Right ventricle myocardium superior (tissue), 1 donor: ENCODE measurements at regions not wholly inside any gene's neighbourhood (a gene's known extent, or its start where the extent isn't known, plus 50 kb on each side); places are given as distances from the start of the nearest gene placed in this dataset.
A peak's percentile ranks its signal among the peaks of the same experiment; 100 is the strongest.
"Not testable (repeated sequence)": the region's sequence is repeated elsewhere in the genome, so short reads cannot be mapped to it uniquely, and the experiment has no call there.

ENCODE experiments used
- ATAC-seq: fragments of 200-7000 bp; cut with Tn5 transposase; one replicate; pipeline ENCODE4 v1.9.1; 2020; ENCODE audit warnings: mild to moderate bottlenecking; ENCODE audit not compliant: poor library complexity
- DNase-seq: peaks from one replicate; pipeline ENCODE4 v3.0.0-alpha.2; 2020
- intact Hi-C: fragments of 100-400 bp; cut with DNase I; formaldehyde crosslinking; loops from one replicate; pipeline ENCODE4 v1.11.2; 2022
- donor health status: DM: no; HTN: yes; CAD: no; lungs with severe emphysema.

GRCh38 chr7:110472419-110472818 lies 618.5 kb upstream of the LRRN3 start:
- ATAC-seq, DNase-seq, intact Hi-C loops: not testable (repeated sequence)

GRCh38 chr7:110480964-110481363 lies 610.0 kb upstream of the LRRN3 start:
- intact Hi-C loops, result no loop called here
- DNase-seq (no peak), ATAC-seq (no peak)

GRCh38 chr7:110483553-110483952 lies 607.4 kb upstream of the LRRN3 start:
- ATAC-seq (no peak), DNase-seq (no peak)
- intact Hi-C loops, result no loop called here

GRCh38 chr7:110484356-110484755 lies 606.6 kb upstream of the LRRN3 start:
- ATAC-seq (no peak), DNase-seq (no peak)
- intact Hi-C loops, result no loop called here

GRCh38 chr7:110486549-110486948 lies 604.4 kb upstream of the LRRN3 start:
- ATAC-seq, result no peak
- intact Hi-C loops, result no loop called here

GRCh38 chr7:110502888-110503465 lies 588.0 kb upstream of the LRRN3 start:
- intact Hi-C loops, result no loop called here
- ATAC-seq (no peak), DNase-seq (no peak)

More at GRCh38 chr7:110486549-110486948, 604.4 kb upstream of the LRRN3 start:
- DNase-seq, result no peak

GRCh38 chr7:110507369-110507768 lies 583.6 kb upstream of the LRRN3 start:
- ATAC-seq (no peak), DNase-seq (no peak)
- intact Hi-C loops, result no loop called here

- ATAC-seq (no peak), DNase-seq (no peak)
- intact Hi-C loops, result no loop called here
Measured at GRCh38 chr7:110507832-110508231, 583.1 kb upstream of the LRRN3 start.

- intact Hi-C loops, ATAC-seq, DNase-seq: not testable (repeated sequence)
Measured at GRCh38 chr7:110514975-110515551, 575.9 kb upstream of the LRRN3 start.

GRCh38 chr7:110519851-110520250 lies 571.1 kb upstream of the LRRN3 start:
- no peak for DNase-seq
- intact Hi-C loops, result no loop called here
- no peak for ATAC-seq

- intact Hi-C loops, result no loop called here
- DNase-seq, result no peak
- peak; percentile 64 for ATAC-seq
Measured at GRCh38 chr7:110521357-110521911, 569.5 kb upstream of the LRRN3 start.

- ATAC-seq, result peak; percentile 70
- intact Hi-C loops, result no loop called here
- DNase-seq, result no peak
Measured at GRCh38 chr7:110522061-110522760, 568.7 kb upstream of the LRRN3 start.

GRCh38 chr7:110522761-110523200 lies 568.1 kb upstream of the LRRN3 start:
- no peak for DNase-seq
- intact Hi-C loops, result no loop called here
- peak; percentile 80 for ATAC-seq

- DNase-seq (no peak), ATAC-seq (no peak)
- intact Hi-C loops, result no loop called here
Measured at GRCh38 chr7:110529175-110529574, 561.8 kb upstream of the LRRN3 start.

- intact Hi-C loops, result no loop called here
- no peak for ATAC-seq
- no peak for DNase-seq
Measured at GRCh38 chr7:110531186-110531585, 559.7 kb upstream of the LRRN3 start.

- DNase-seq (peak; percentile 40), ATAC-seq (peak; percentile 82)
- intact Hi-C loops, result no loop called here
Measured at GRCh38 chr7:110534241-110534931, 556.5 kb upstream of the LRRN3 start.

- intact Hi-C loops, result no loop called here
- no peak for DNase-seq
Measured at GRCh38 chr7:110539216-110539615, 551.7 kb upstream of the LRRN3 start.

GRCh38 chr7:110541962-110542361 lies 549.0 kb upstream of the LRRN3 start:
- no peak for DNase-seq
- intact Hi-C loops, result no loop called here
- no peak for ATAC-seq

More at GRCh38 chr7:110539216-110539615, 551.7 kb upstream of the LRRN3 start:
- ATAC-seq, result no peak

- intact Hi-C loops, result no loop called here
- ATAC-seq, result no peak
- no peak for DNase-seq
Measured at GRCh38 chr7:110544194-110544593, 546.7 kb upstream of the LRRN3 start.
